ENCODE measurements at regions not wholly inside any gene's neighbourhood (a gene's known extent, or its start where the extent isn't known, plus 50 kb on each side); places are given as distances from the start of the nearest gene placed in this dataset.
"Not testable (repeated sequence)": the region's sequence is repeated elsewhere in the genome, so short reads cannot be mapped to it uniquely, and the experiment has no call there.

DNA sequence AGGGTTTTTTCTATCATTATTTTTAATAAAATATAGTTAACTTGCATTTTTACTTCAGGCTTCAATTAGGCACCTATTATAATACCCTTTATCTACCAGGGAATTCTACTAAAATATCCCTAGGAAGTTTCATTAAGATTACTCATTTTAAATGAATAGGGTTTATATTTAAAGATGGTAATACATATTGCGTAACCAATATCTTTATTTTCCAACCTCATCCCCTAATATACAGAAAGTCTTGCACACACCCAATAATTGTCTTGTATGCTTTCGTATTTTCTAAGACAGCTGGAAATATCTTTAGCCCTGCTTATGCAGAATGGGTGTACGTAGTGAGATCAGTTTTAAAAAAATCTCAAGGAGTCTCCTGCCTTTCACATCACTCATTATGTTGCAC is 1186.8 kb downstream of the TECRL start:
- no peak for DNase-seq

DNA sequence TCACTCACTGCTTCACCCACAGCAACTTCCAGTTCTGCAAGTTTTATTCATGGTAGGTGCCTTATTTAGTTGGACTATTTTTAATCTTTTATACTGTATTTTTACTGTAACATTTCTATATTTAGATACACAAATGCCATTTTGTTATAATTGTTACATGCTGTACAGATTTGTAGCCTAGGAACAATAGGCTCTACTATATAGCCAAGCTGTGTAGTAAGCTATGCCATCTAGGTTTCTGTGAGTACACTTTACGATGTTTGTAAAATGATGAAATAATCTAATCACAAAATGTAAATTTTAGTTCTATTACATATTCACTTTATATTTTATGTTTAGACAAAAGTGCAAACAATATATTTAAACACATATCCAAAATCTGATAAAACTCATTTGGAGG is 1187.8 kb downstream of the TECRL start:
- DNase-seq = no peak

DNA sequence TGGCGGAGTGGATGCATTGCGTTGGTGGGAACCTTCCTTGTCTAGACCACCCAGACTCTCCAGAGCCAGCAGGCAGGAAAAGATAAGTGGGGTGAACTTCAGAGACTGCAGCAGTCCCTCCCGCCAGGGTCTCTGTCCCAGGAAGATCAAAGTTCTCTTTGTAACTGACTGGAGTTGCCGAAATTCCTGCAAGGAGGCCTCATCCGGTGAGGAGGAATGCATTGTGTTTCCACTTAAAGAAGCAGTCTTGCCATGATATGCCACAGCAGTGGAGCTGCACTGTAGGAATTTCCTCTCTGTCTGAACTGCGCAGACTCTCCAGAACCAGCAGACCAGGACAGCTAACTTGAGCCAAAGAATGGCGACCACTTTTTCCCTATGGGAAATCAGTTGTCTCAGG is 1190.4 kb downstream of the TECRL start:
- no peak for DNase-seq

- DNase-seq = no peak
These were observed 1195.2 kb downstream of the TECRL start for GRCh38 chr4:63214076-63214475.

- DNase-seq = no peak
These were observed 1197.3 kb downstream of the TECRL start for GRCh38 chr4:63211776-63212479.

GRCh38 chr4:63211375-63211774 is 1197.9 kb downstream of the TECRL start:
- no peak for DNase-seq

- DNase-seq = not testable (repeated sequence)
These were observed 1216.2 kb downstream of the TECRL start for GRCh38 chr4:63193029-63193428.

- no peak for DNase-seq
These were observed 1237.9 kb downstream of the TECRL start for GRCh38 chr4:63171341-63171740.

DNA sequence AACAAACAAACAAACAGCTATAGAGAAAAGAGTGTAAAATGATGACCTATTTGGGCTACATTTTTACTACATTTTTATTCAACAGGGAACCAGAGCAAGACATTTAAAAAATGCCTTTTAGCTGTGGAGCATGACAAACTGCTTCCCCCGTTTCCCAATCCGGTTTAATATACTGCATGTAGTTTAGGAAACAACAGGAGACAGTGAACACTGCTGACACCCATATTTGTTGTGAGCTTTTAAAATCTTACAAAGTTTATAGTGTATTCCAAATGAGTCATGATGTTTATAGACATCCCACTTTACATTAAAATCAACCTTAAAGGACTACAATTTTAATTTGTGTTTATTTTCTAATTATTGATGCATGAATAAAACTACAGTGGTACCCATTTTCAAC is 1238.3 kb downstream of the TECRL start:
- DNase-seq = no peak

DNA sequence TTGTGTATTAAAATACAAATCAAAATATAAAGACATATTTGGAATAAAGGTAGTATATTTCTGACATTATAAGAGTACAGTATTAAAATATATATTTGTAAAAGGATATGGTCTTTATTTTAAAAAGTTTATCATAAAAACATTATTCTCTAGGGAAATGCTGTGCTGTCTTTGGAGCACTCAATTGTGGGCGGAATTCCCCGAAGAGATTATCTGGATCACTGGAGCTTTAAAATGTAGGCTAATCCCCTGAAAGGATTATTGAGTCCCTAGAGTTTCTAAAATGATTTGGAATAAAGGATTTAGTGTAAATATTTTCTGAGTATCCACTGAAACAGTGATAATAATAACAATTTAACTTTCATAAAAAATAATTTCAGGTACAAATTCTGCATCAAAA is 1239.4 kb downstream of the TECRL start:
- DNase-seq = peak; percentile 44

GRCh38 chr4:63155561-63155960 is 1253.7 kb downstream of the TECRL start:
- DNase-seq = no peak

- DNase-seq = no peak
These were observed 1285.8 kb downstream of the TECRL start for GRCh38 chr4:63123441-63123840.

GRCh38 chr4:63122955-63123354 is 1286.3 kb downstream of the TECRL start:
- no peak for DNase-seq

DNA sequence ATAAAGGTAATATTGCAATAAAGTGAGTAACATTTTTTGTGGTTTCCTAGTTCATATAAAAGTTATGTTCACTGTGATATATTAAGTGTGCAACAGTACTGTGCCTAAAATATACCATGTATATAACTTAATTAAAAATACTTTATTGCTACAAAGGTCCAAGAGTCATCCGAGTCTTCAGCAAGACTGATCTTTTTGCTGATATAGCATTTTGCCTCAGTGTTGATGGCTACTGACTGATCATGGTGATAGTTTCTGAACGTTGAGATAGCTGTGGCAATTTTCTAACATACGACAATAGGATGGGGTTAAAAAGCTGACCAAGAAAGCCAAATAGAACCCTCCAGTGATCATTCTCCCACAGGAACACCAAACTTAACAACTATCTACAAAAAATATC is 1302.7 kb downstream of the TECRL start:
- DNase-seq = no peak

DNA sequence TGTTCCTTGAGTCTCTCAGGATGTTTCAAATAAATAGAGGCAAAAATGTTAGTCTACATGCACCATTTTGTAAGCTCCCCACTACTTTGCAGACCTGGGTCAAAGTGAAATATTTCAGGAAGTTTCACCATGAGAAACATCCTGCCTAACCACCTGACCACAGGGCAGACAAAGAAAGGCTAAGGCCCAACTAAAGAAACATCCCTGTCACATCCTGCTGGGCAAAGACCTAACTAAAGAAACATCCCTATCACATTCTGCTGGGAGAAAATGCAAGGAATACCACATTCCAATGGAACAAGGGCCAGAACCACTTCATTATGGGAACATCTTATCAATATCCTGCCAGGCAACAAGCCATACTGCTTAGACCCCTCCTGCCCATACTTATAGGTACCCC is 1303.4 kb downstream of the TECRL start:
- no peak for DNase-seq

GRCh38 chr4:63090641-63091040 is 1318.6 kb downstream of the TECRL start:
- no peak for DNase-seq

DNA sequence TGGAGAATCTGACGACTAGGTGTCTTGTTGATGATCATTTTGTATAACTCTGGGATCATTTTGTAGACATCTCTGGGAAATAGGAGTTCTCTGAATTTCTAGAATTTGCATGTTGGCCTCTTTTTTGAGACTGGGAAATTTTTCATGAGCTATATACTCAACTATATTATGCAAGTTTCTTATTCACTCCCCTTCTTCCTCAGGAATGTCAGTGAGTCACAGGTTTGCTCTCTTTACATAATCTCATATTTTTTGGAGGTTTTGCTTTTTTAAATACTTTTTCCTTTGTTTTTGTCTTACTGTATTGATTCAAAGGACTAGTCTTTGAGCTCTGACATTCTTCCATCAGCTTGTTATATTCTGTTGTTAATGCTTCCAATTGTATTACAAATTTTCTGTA is 1324.2 kb downstream of the TECRL start:
- no peak for DNase-seq

DNA sequence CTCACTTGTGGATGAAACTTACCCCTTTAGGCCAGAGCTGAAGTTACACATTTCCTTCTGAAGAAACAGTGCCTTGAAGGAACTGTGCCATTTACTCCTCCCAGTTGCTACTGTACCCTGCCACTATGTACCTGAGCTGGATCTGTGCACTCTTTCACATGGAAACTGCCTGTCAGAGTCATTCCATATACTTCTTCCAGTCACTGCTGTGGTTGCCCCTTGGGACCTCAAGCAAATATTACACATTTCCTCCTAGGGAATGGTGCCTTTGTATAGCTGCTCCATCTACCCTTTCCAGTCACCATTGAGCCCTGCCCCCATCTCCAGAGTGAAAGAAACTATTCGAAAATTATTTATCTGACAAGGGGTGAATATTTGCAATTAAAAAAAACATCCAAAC is 1328.3 kb downstream of the TECRL start:
- DNase-seq = no peak

DNA sequence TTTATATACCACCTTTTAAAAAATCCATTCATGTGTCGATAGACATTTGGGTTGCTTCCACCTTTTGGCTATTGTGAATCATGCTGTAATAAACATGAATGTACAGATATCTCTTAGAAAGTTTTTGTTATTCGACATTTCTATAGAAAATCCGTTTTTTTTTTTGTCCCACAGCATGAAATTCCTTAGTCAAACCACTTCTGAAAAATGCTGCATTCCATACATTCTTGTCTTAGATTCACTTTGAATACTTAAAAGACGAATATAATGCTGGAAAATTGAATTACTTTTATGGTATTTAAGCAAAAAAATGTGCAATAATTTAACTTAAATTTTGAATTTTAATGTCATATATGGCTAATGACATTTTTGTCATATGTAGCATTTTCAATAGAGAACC is 1345.5 kb downstream of the TECRL start:
- DNase-seq = no peak

- not testable (repeated sequence) for DNase-seq
These were observed 1346.4 kb downstream of the TECRL start for GRCh38 chr4:63062891-63063290.

DNA sequence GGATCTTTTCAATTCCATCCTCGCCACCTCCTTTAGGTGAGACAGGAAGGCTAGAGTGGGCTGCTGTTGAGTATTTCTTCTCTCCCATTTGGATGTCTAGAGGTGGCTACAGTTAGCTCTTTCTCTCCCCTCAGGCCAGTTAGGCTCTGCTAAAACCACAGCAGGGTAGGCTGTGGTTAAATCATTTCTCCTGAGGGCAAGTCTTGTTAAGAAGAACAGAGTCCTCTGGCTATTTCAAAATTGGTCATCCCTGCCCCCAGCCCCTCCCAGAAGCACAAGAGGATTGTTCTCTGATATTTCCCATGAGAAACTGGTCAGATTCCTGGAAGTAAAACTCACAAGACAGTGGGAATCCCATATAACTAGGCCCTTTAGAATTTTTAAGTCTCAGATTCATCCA is 1359.5 kb downstream of the TECRL start:
- no peak for DNase-seq

- no peak for DNase-seq
These were observed 1360.0 kb downstream of the TECRL start for GRCh38 chr4:63049278-63049677.

DNA sequence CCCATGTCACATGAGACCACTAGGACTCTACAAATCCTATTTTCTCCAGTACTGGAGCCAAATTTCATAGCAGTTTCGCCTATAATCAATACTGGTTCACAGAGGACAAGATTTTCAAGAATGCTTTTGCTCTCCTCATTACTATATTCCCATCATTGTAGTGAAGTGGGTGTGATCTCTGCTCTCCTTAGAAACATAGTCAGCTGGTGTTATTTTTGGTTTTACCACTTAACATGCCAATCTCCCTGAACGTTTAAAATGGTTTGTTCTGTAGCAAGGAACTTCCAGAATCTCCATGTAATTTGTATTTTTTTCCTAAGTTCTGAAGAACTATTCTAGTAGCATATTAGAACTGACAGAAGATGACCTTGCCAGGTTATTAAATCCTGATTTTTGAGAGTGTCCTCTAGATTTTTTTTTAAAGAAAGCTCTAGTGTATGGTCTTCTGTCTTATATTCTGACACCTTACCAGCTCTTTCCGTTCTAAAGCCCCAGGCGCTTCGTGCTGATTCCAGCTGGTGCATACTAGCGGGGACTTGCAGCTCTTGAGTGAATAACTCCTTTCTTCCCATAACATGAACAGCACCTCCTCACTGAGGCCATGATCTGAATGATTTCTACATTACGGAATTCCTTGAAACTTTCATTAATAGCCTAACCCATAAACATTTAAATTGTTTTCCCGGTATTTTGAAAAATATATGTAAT is 1372.9 kb downstream of the TECRL start:
- DNase-seq = no peak

GRCh38 chr4:63029380-63029779 is 1379.9 kb downstream of the TECRL start:
- no peak for DNase-seq

- DNase-seq = no peak
These were observed 1388.6 kb downstream of the TECRL start for GRCh38 chr4:63020661-63021060.

All from NCI-H524 treated with DMSO at 0.1 percent for 48 hours (cell line).